ENCODE measurements at regions not wholly inside any gene's neighbourhood (a gene's known extent, or its start where the extent isn't known, plus 50 kb on each side); places are given as distances from the start of the nearest gene placed in this dataset.

- DNase-seq, result no peak
These were observed 131.9 kb upstream of the CPM start for GRCh38 chr12:69064734-69065443.

GRCh38 chr12:69065775-69066174 is 132.8 kb upstream of the CPM start:
- no peak for DNase-seq

GRCh38 chr12:69066492-69067373 is 133.8 kb upstream of the CPM start:
- DNase-seq, result peak; percentile 60

- no peak for DNase-seq
These were observed 134.7 kb upstream of the CPM start for GRCh38 chr12:69067713-69068112.

DNA sequence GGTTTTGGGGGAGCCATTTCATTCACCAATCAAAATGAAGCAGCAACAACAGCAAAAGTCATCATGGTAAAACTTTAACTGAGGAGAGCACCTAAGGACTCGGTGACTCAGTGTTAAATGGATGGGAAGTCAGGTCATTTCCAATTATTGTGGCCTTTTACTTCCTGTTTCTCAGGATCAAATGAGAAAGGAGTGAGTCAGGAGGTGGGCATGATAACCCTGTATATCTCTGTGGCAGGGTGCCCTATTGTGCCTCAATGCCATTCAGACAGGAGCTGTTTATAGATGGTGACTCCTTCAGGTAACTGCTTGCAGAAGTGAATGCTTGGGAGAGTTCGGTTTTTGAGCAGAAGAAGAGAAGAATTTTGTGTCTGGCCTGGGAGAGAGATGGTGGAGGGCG is 135.5 kb upstream of the CPM start:
- no peak for DNase-seq

DNA sequence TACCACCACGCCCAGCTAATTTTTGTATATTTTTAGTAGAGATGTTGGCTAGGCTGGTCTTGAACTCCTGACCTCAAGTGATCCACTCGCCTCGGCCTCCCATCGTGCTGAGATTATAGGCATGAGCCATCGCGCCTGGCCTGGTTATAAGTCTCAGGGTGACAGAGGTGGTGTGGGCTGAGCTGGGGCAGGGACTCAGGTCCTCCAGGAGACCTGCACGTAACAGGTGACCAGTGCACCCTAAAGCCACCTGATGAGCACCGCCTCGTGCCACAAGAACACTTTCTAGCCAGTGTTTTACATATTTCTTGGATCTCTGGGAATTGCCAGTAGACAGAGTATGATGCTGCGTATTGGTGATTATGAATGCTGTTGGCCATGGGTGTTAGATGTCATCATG is 136.5 kb upstream of the CPM start:
- DNase-seq, result no peak

GRCh38 chr12:69070319-69071090 is 137.5 kb upstream of the CPM start:
- peak; percentile 83 for DNase-seq

DNA sequence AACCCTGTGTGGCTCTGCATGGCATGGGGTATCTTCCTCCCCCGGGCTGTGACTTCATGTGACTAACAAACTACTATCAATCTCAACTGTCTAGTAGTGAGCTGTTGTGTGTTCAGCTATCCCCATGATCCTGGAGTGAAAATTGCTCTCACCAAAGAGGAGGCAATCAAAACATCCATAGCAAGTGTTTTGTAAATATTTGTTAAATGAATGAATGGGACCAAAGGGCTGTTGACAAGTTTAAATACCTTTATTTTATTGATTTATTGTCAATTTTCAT is 138.1 kb upstream of the CPM start:
- no peak for DNase-seq

DNA sequence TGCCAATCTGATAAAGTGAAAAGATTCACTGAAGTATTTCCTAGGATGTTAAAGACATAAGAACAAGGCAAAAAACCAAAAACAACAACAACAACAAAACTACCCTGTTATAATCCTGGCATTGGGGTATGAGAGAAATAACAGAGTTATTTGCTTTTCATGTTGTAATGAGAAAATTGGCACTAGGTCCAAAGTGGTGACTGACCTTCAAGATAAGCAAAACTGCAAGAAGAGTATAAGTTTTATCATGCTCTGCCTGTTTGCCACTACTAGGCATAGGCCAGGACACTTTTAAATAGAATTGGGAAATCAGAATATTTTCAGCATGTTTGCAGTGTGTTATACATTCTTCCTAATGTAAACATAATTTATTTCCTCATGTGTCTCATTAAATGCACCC is 140.1 kb upstream of the CPM start:
- no peak for DNase-seq

DNA sequence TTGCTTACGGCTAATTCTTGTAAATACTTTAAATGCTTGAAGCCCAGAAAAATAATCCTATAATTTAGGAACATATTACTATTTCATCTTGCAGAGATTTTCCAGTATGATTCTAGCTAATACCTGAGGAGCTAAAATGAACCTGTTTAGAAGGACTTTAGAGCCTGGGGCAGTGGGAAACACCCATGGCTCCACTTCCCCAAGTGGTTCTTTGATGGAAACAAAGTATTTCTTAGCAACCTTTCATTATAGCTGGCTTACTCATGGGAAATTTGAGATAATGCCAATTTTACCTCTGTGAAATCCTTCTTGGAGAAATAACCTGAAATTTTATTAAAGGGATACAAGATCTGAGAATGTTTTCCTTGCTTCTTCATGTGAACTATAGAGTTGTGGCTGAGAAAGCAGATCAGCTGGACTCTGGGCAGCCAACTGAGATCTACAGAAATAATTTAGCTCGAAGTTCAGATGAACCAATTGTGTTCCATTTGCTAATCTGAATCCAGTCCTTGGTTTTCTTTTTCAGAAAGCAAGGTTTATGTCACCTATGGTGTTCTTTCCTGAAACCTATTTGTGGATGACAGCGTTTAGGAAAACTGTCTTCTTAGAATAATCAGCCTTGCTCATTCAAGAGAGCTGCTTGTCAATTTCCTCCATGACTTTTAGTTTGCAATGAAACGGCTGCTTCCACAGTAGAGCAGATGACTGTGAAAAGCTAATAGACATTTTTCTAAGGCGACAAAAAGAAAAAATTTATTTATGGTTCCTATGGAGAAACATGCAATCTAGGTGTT is 141.8 kb upstream of the CPM start:
- DNase-seq, result no peak

GRCh38 chr12:69083689-69084088 is 150.7 kb upstream of the CPM start:
- no peak for DNase-seq

- no peak for DNase-seq
These were observed 151.9 kb upstream of the CPM start for GRCh38 chr12:69084816-69085378.

DNA sequence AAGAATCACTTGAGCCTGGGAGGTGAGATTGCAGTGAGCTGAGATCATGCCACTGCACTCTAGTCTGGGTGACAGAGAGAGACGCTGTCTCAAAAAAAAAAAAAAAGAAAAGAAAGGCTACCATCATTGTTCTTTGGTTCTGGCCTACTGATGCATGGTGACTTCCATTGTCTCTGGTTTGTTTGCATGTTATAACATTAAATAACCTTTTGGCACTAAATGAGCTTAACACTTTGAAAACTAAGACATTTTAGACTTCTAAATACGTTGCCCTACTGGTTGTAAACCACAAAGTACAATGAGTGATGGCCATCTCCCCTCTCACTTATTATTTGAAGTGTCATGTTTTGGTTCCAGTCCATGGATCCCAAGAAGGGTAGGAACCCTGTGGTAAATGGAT is 152.9 kb upstream of the CPM start:
- no peak for DNase-seq

DNA sequence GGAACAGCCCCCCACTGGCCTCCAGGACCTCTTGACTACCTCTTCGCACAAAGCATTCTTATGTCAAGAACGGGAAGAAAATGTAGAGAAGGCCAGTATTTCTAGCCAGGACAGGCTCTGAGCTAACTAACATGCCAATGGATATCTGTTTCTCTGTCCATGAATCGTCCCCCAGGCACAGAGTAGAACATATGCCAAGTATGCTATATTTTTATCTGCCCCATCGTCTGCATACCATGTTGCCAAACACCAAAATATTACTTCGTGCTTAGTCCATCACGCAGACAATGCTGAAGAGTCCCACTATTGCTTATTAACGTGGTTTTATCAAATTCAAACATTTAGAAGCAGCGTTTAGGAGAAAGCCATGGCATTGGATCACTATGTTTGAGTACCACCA is 151.4 kb upstream of the CPSF6 start:
- no peak for DNase-seq

GRCh38 chr12:69090722-69091121 is 148.6 kb upstream of the CPSF6 start:
- DNase-seq, result no peak

- no peak for DNase-seq
These were observed 147.8 kb upstream of the CPSF6 start for GRCh38 chr12:69091442-69092017.

- no peak for DNase-seq
These were observed 147.2 kb upstream of the CPSF6 start for GRCh38 chr12:69092137-69092536.

DNA sequence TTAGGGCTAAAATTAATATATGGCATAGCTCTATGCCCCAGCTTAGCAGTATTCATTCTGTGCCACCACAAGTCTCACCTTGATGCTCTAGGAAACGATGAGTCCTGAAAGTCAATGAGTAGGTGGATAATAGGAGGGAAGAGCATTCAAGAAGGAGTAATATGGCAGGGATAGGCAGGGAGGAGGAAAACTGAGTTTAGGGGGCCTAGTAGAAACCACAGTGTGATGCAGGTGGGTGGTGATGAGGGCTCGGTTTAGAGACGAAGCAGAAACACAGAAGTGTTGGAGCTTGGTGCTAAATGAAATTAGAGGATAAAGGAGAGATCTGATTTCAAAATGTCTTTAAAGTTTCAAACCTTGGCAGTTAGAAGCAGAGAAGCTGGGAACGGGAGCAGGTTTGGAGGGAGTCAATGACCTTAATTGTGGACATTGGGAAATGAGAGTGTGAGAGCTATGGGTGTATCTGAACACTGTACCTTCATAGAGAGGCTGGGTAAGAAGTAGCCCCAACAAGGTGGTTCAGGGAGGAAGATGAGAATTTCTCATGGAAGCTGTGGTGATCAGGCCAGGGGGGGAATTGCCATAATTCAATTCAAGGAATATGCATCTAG is 144.7 kb upstream of the CPSF6 start:
- DNase-seq, result no peak

- no peak for DNase-seq
These were observed 143.4 kb upstream of the CPSF6 start for GRCh38 chr12:69095765-69096477.

GRCh38 chr12:69096669-69097335 is 142.6 kb upstream of the CPSF6 start:
- no peak for DNase-seq

Measured in islet precursor cell (in vitro differentiated cells).